ENCODE measurements at regions not wholly inside any gene's neighbourhood (a gene's known extent, or its start where the extent isn't known, plus 50 kb on each side); places are given as distances from the start of the nearest gene placed in this dataset.

GRCh38 chr10:57950442-57950974, 317.2 kb downstream of the IPMK start:
- TF ChIP-seq CTCF (IDR thresholded peaks at IDR 0.05) (no peak), POLR2AphosphoS5 (IDR thresholded peaks at IDR 0.05; ENCODE audit: low read depth, low read length) (no peak)

Measured in Panc1 (cell line).